Endothelial cell of umbilical vein (primary cell): ENCODE measurements at regions not wholly inside any gene's neighbourhood (a gene's known extent, or its start where the extent isn't known, plus 50 kb on each side); places are given as distances from the start of the nearest gene placed in this dataset.

Source experiments
- BruUV-seq: library from RNA; stranded (reverse); fragments of 400-500 nt; replicated peaks from 2 replicates; lab custom pipeline; 2021; lab: Mats Ljungman, UMichigan
- CTCF ChIA-PET: fragments of 300-600, 350-600 bp; sonication (Branson Sonifier 250); formaldehyde crosslinking; loops from one replicate; lab custom pipeline; 2021; ENCODE audit warnings: antibody characterized with exemption, inconsistent platforms; lab: Charles Lee
- POLR2A ChIA-PET: fragments of 300-600, 350-600 bp; sonication (Branson Sonifier 250); formaldehyde crosslinking; loops from one replicate; lab custom pipeline; 2021; ENCODE audit warnings: antibody characterized with exemption, inconsistent platforms; lab: Charles Lee
- DNase-seq: peaks from one replicate; pipeline ENCODE4 v3.0.0-alpha.2; 2011; ENCODE audit warnings: low read depth, low spot score
- FAIRE-seq: peaks from 2 replicates; lab custom pipeline; 2011; peaks lifted over from hg19 to GRCh38; lab: Jason Lieb, UNC
- H2AFZ ChIP-seq: 2 replicates; pipeline ENCODE4 v1.6.0; 2012; ENCODE audit warnings: low read depth, low read length, control low read depth, inconsistent platforms
- H3K27ac ChIP-seq: 2 replicates; pipeline ENCODE4 v1.5.1; 2011; ENCODE audit warnings: low read depth, mild to moderate bottlenecking, control low read depth, low read length, moderate library complexity; ENCODE audit not compliant: insufficient read depth
- H3K27me3 ChIP-seq, 2 experiments: 2 replicates each; pipeline versions ENCODE4 v1.6.0 to v1.6.1; 2011; ENCODE audit warnings: low read length in 2 of 2, mixed read lengths in 1 of 2; ENCODE audit not compliant: control insufficient read depth in 2 of 2, insufficient read depth in 2 of 2
- H3K36me3 ChIP-seq, 2 experiments: 2 replicates in 1 of 2; 3 replicates in 1 of 2; pipeline ENCODE4 v1.5.1; 2011; ENCODE audit warnings: low read length in 2 of 2, mild to moderate bottlenecking in 1 of 2, moderate library complexity in 1 of 2; ENCODE audit not compliant: control insufficient read depth in 2 of 2, insufficient read depth in 2 of 2; ENCODE audit errors: extremely low read depth in 1 of 2
- H3K4me1 ChIP-seq: 3 replicates; pipeline ENCODE4 v1.5.1; 2011; ENCODE audit warnings: mild to moderate bottlenecking, low read length; ENCODE audit not compliant: control insufficient read depth, insufficient read depth; ENCODE audit errors: extremely low read depth
- H3K4me2 ChIP-seq: 2 replicates; pipeline ENCODE4 v1.6.1; 2011; ENCODE audit warnings: low read length, control low read depth, mixed read lengths; ENCODE audit not compliant: insufficient read depth
- H3K4me3 ChIP-seq, 3 experiments: fragments of 200-600 bp in 1 of 3; sonication (generic), shearing (Covaris generic) in 1 of 3; replicated peaks in 1 of 3; 2 replicates each; pipeline ENCODE4 v1.5.1; 2011 to 2016; ENCODE audit warnings: control low read depth in 3 of 3, low read length in 3 of 3, mild to moderate bottlenecking in 2 of 3, inconsistent platforms in 1 of 3, low read depth in 1 of 3, moderate library complexity in 1 of 3; ENCODE audit not compliant: insufficient read depth in 1 of 3
- H3K79me2 ChIP-seq: 2 replicates; pipeline ENCODE4 v1.6.0; 2012; ENCODE audit warnings: low read length, inconsistent platforms; ENCODE audit not compliant: control insufficient read depth, insufficient read depth
- H3K9ac ChIP-seq: replicated peaks from 2 replicates; pipeline ENCODE3; 2011; ENCODE audit warnings: low read length, control low read depth; ENCODE audit not compliant: insufficient read depth; ENCODE audit errors: extremely low read depth
- H3K9me1 ChIP-seq: replicated peaks from 3 replicates; pipeline ENCODE4 v1.6.0; 2011; ENCODE audit warnings: mild to moderate bottlenecking, low read length; ENCODE audit not compliant: control insufficient read depth, insufficient read depth; ENCODE audit errors: extremely low read depth
- H3K9me3 ChIP-seq: replicated peaks from 2 replicates; pipeline ENCODE4 v1.5.1; 2012; ENCODE audit warnings: low read length, inconsistent platforms; ENCODE audit not compliant: control insufficient read depth, insufficient read depth
- H4K20me1 ChIP-seq: replicated peaks from 2 replicates; pipeline ENCODE3; 2011; ENCODE audit warnings: mild to moderate bottlenecking, low read length; ENCODE audit not compliant: control insufficient read depth, insufficient read depth; ENCODE audit errors: extremely low read depth
- EZH2 ChIP-seq: IDR thresholded peaks from 2 replicates; pipeline ENCODE4 v1.6.1; 2012; ENCODE audit warnings: borderline replicate concordance, low read depth, mild to moderate bottlenecking, moderate library complexity, low read length, inconsistent platforms; ENCODE audit not compliant: severe bottlenecking
- FOS ChIP-seq: IDR thresholded peaks from 2 replicates; pipeline ENCODE4 v1.6.1; 2011; ENCODE audit warnings: mild to moderate bottlenecking, low read length, moderate library complexity, borderline replicate concordance; ENCODE audit not compliant: insufficient read depth
- GATA2 ChIP-seq: IDR thresholded peaks from 2 replicates; pipeline ENCODE4 v1.7.0; 2011; ENCODE audit warnings: low read depth, mild to moderate bottlenecking, moderate library complexity, mixed read lengths, low read length; ENCODE audit not compliant: insufficient read length, insufficient read depth
- JUN ChIP-seq: IDR thresholded peaks from 2 replicates; pipeline ENCODE4 v1.6.1; 2011; ENCODE audit warnings: borderline replicate concordance, low read depth; ENCODE audit not compliant: insufficient read length, insufficient read depth
- MYC ChIP-seq: IDR thresholded peaks from one replicate; pipeline ENCODE4 v1.6.1; 2011; ENCODE audit warnings: mild to moderate bottlenecking, low read depth, low read length
- POLR2A ChIP-seq: IDR thresholded peaks from 2 replicates; pipeline ENCODE4 v1.6.1; 2012; ENCODE audit warnings: low read depth, mild to moderate bottlenecking, control low read depth, low read length
- POLR2AphosphoS5 ChIP-seq: IDR thresholded peaks from 2 replicates; pipeline ENCODE4 v1.6.1; 2012; ENCODE audit warnings: low read depth, mild to moderate bottlenecking, control low read depth, low read length, moderate library complexity; ENCODE audit not compliant: insufficient read depth
- dilution Hi-C: fragments of 300-500 bp; cut with MboI; formaldehyde crosslinking; loops from one replicate; pipeline ENCODE4 v1.15.0; 2019; ENCODE audit warnings: low sequenced_read_pairs; ENCODE audit not compliant: extremely low pct_ligation_motif_present
- intact Hi-C: fragments of 100-400 bp; cut with micrococcal nuclease; formaldehyde crosslinking; loops from one replicate; pipeline ENCODE4 v1.10.0; 2022
- TF ChIP-seq, protein P1 (sequence below): IDR thresholded peaks from 2 replicates; pipeline ENCODE4 v1.6.1; 2011; ENCODE audit not compliant: insufficient read depth, insufficient read length
- TF ChIP-seq, protein P2 (sequence below), 2 donors: IDR thresholded peaks; 1 replicate in 1 of 2; 2 replicates in 1 of 2; pipeline ENCODE4 v1.5.1; 2011; ENCODE audit warnings: low read length in 2 of 2, mild to moderate bottlenecking in 2 of 2, moderate library complexity in 2 of 2, control low read depth in 1 of 2, inconsistent platforms in 1 of 2, low read depth in 1 of 2; ENCODE audit not compliant: insufficient read depth in 1 of 2; ENCODE audit errors: extremely low read depth in 1 of 2

GRCh38 chr13:27855381-27855780 is 63.1 kb downstream of the GSX1 start:
- Histone ChIP-seq H3K27me3 (peaks cover 2 to 3% of the 10 kb centered on the region in 2 experiments), H3K9ac (no peak overlapping the region), H2AFZ (no peak overlapping the region), H3K9me1 (no peaks in the 10 kb centered on the region), H3K9me3 (no peaks in the 10 kb centered on the region), H3K27ac (no peak overlapping the region), H3K36me3 (no peaks in the 10 kb centered on the region), H4K20me1 (no peaks in the 10 kb centered on the region), H3K4me2 (no peak overlapping the region), H3K4me1 (no peaks in the 10 kb centered on the region), H3K4me3 (no peak overlapping the region), H3K79me2 (no peaks in the 10 kb centered on the region)
- no TSS peak for BruUV-seq
- dilution Hi-C loops = no loop called here
- FAIRE-seq (no peak), DNase-seq (no peak)
- intact Hi-C loops = no loop called here
- ChIA-PET CTCF (interaction anchor here (1.3 to 1.4 kb wide), 2 partner anchors 14 to 29 kb away, joined by 3 to 6 read pairs; no protein-coding TSS in a partner anchor), POLR2A (no interaction called here)
- TF ChIP-seq, protein P1, sequence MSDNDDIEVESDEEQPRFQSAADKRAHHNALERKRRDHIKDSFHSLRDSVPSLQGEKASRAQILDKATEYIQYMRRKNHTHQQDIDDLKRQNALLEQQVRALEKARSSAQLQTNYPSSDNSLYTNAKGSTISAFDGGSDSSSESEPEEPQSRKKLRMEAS = no peak
- TF ChIP-seq POLR2AphosphoS5 = no peak
- no peak for TF ChIP-seq JUN
- no peak for TF ChIP-seq FOS
- no peak for TF ChIP-seq MYC
- no peak for TF ChIP-seq EZH2
- TF ChIP-seq POLR2A = no peak
- no peak for TF ChIP-seq GATA2
- TF ChIP-seq, protein P2, sequence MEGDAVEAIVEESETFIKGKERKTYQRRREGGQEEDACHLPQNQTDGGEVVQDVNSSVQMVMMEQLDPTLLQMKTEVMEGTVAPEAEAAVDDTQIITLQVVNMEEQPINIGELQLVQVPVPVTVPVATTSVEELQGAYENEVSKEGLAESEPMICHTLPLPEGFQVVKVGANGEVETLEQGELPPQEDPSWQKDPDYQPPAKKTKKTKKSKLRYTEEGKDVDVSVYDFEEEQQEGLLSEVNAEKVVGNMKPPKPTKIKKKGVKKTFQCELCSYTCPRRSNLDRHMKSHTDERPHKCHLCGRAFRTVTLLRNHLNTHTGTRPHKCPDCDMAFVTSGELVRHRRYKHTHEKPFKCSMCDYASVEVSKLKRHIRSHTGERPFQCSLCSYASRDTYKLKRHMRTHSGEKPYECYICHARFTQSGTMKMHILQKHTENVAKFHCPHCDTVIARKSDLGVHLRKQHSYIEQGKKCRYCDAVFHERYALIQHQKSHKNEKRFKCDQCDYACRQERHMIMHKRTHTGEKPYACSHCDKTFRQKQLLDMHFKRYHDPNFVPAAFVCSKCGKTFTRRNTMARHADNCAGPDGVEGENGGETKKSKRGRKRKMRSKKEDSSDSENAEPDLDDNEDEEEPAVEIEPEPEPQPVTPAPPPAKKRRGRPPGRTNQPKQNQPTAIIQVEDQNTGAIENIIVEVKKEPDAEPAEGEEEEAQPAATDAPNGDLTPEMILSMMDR (IDR thresholded peaks at IDR 0.05; ENCODE audit: extremely low read depth in 1 of 2, insufficient read depth in 1 of 2, low read depth in 1 of 2, low read length in 2 of 2) = no peak
